Liver (tissue), 8 donors: ENCODE measurements at regions not wholly inside any gene's neighbourhood (a gene's known extent, or its start where the extent isn't known, plus 50 kb on each side); places are given as distances from the start of the nearest gene placed in this dataset.

Source experiments
- DNase-seq: peaks from one replicate; pipeline ENCODE4 v3.0.0-alpha.2; 2017; ENCODE audit warnings: low spot score
- H3K27ac ChIP-seq, 2 donors: one replicate each; pipeline ENCODE4 v1.7.0; 2013; ENCODE audit warnings: inconsistent platforms in 2 of 2, low read length in 2 of 2, control low read depth in 1 of 2, low read depth in 1 of 2, mild to moderate bottlenecking in 1 of 2
- H3K27me3 ChIP-seq, 4 donors: one replicate each; pipeline versions ENCODE4 v1.6.1 to v1.7.0; 2013; ENCODE audit warnings: low read length in 3 of 4, inconsistent platforms in 1 of 4, mild to moderate bottlenecking in 1 of 4, moderate library complexity in 1 of 4; ENCODE audit not compliant: control insufficient read depth in 4 of 4, insufficient read depth in 4 of 4
- H3K36me3 ChIP-seq, 4 donors: one replicate each; pipeline versions ENCODE4 v1.6.1 to v1.7.0; 2013; ENCODE audit warnings: low read length in 3 of 4, mild to moderate bottlenecking in 3 of 4, low read depth in 1 of 4, moderate library complexity in 1 of 4; ENCODE audit not compliant: control insufficient read depth in 4 of 4, insufficient read depth in 3 of 4
- H3K4me1 ChIP-seq, 4 donors: one replicate each; pipeline versions ENCODE4 v1.6.1 to v1.7.0; 2013; ENCODE audit warnings: low read length in 3 of 4, mild to moderate bottlenecking in 3 of 4, moderate library complexity in 1 of 4; ENCODE audit not compliant: control insufficient read depth in 4 of 4, insufficient read depth in 4 of 4
- H3K4me3 ChIP-seq, 3 donors: one replicate each; pipeline versions ENCODE4 v1.6.1 to v1.7.0; 2013; ENCODE audit warnings: low read length in 3 of 3, control low read depth in 1 of 3, low read depth in 1 of 3, mild to moderate bottlenecking in 1 of 3
- H3K9ac ChIP-seq, 2 donors: one replicate each; pipeline ENCODE4 v1.7.0; 2013; ENCODE audit warnings: low read length in 2 of 2, mild to moderate bottlenecking in 2 of 2, moderate library complexity in 2 of 2, control low read depth in 1 of 2, low read depth in 1 of 2
- H3K9me3 ChIP-seq, 4 donors: one replicate each; pipeline versions ENCODE4 v1.6.1 to v1.7.0; 2013; ENCODE audit warnings: low read length in 3 of 4; ENCODE audit not compliant: control insufficient read depth in 4 of 4
- EGR1 ChIP-seq, 2 donors: IDR thresholded peaks; 2 replicates each; pipeline ENCODE4 v1.6.1; 2016 to 2018; ENCODE audit warnings: antibody characterized with exemption in 2 of 2, low read depth in 2 of 2
- FOXA1 ChIP-seq: IDR thresholded peaks from 2 replicates; pipeline ENCODE4 v1.6.1; 2016; ENCODE audit warnings: antibody characterized with exemption
- FOXA2 ChIP-seq: IDR thresholded peaks from 2 replicates; pipeline ENCODE4 v1.6.1; 2016; ENCODE audit warnings: antibody characterized with exemption
- GABPA ChIP-seq, 2 donors: IDR thresholded peaks in 1 of 2; conservative IDR thresholded peaks in 1 of 2; 2 replicates each; pipeline ENCODE4 v1.6.1; 2016; ENCODE audit warnings: antibody characterized with exemption in 2 of 2, mild to moderate bottlenecking in 1 of 2, moderate library complexity in 1 of 2
- HNF4A ChIP-seq, 2 donors: conservative IDR thresholded peaks; 2 replicates each; pipeline ENCODE4 v1.6.1; 2016; ENCODE audit warnings: antibody characterized with exemption in 2 of 2, mild to moderate bottlenecking in 2 of 2
- HNF4G ChIP-seq: IDR thresholded peaks from 2 replicates; pipeline ENCODE4 v1.6.1; 2016; ENCODE audit warnings: antibody characterized with exemption
- JUND ChIP-seq, 2 donors: IDR thresholded peaks; 2 replicates each; pipeline ENCODE4 v1.6.1; 2016; ENCODE audit warnings: antibody characterized with exemption in 2 of 2
- NR2F2 ChIP-seq: IDR thresholded peaks from 2 replicates; pipeline ENCODE4 v1.6.1; 2016; ENCODE audit warnings: antibody characterized with exemption
- RAD21 ChIP-seq, 2 donors: IDR thresholded peaks; 2 replicates each; pipeline ENCODE4 v1.6.1; 2016; ENCODE audit warnings: antibody characterized with exemption in 2 of 2, mild to moderate bottlenecking in 2 of 2
- RXRA ChIP-seq, 2 donors: IDR thresholded peaks; 2 replicates each; pipeline ENCODE4 v1.6.1; 2017 to 2018; ENCODE audit warnings: antibody characterized with exemption in 2 of 2, mild to moderate bottlenecking in 1 of 2
- SP1 ChIP-seq: IDR thresholded peaks from 2 replicates; pipeline ENCODE4 v1.6.1; 2018; ENCODE audit warnings: antibody characterized with exemption, mild to moderate bottlenecking
- TAF1 ChIP-seq: conservative IDR thresholded peaks from 2 replicates; pipeline ENCODE4 v1.6.1; 2016; ENCODE audit warnings: antibody characterized with exemption, mild to moderate bottlenecking
- YY1 ChIP-seq: IDR thresholded peaks from 2 replicates; pipeline ENCODE4 v1.6.1; 2016; ENCODE audit warnings: antibody characterized with exemption, mild to moderate bottlenecking
- WGBS: extraction: QIAGEN DNeasy Blood & Tissue Kit; methylation state at CpG from one replicate; pipeline ENCODE4 v1.1.7; 2013; 5-methylcytosine and 5-hydroxymethylcytosine counted together
- TF ChIP-seq, protein P1 (sequence below): IDR thresholded peaks from 2 replicates; pipeline ENCODE4 v1.6.1; 2016; ENCODE audit warnings: antibody characterized with exemption
- TF ChIP-seq, protein P2 (sequence below): fragments of 150-350 bp; IDR thresholded peaks from 2 replicates; pipeline ENCODE4 v1.5.1; 2017; ENCODE audit warnings: improper control_type of control experiment, low read depth, low read length; ENCODE audit not compliant: missing input control
- TF ChIP-seq, protein P3 (sequence below): IDR thresholded peaks from 2 replicates; pipeline ENCODE4 v1.6.1; 2016; ENCODE audit warnings: antibody characterized with exemption
- TF ChIP-seq, protein P4 (sequence below): IDR thresholded peaks from 2 replicates; pipeline ENCODE4 v1.6.1; 2016; ENCODE audit warnings: antibody characterized with exemption
- TF ChIP-seq, protein P5 (sequence below): IDR thresholded peaks from 2 replicates; pipeline ENCODE4 v1.6.1; 2016; ENCODE audit warnings: antibody characterized with exemption, mild to moderate bottlenecking
- donor health status: healthy.
- donor health status: healthy.
- donor health status: healthy.
- donor health status: healthy.
- donor health status: healthy.

DNA sequence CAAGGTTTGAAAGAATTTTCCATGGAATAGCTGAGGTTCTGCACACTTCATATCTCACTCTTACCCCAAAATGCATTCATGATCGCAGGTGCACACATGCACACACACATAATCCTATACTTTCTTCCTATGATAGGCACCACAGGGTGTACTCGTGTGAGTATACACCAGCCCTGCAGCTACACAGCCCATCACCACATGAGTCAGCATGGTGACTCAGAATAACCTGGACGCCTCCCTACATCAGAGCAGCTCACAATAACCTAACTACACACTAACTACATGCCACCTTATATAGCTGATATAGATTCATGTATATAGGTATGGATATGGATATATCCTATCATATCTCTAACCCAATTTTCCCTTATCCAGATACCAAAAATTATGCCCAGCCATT, 850.2 kb upstream of the TMEM132C start:
- H3K4me3 ChIP-seq: no peak overlapping the region
- H3K27ac ChIP-seq: no peak overlapping the region
- no peak overlapping the region for H3K9ac ChIP-seq
- no peaks in the 10 kb centered on the region for H3K36me3 ChIP-seq
- WGBS: 71% methylated on average over 3 of the region's 3 CpGs
- TF ChIP-seq, protein P1, sequence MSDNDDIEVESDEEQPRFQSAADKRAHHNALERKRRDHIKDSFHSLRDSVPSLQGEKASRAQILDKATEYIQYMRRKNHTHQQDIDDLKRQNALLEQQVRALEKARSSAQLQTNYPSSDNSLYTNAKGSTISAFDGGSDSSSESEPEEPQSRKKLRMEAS: no peak
- TF ChIP-seq HNF4G (no peak), HNF4A (conservative IDR thresholded peaks at IDR 0.05) (no peak), JUND (IDR thresholded peaks at IDR 0.05) (no peak), RXRA (IDR thresholded peaks at IDR 0.05) (no peak), TAF1 (no peak), YY1 (no peak), EGR1 (IDR thresholded peaks at IDR 0.05; ENCODE audit: low read depth in 2 of 2) (no peak), GABPA (IDR thresholded peaks at IDR 0.05 in 1 of 2, conservative IDR thresholded peaks at IDR 0.05 in 1 of 2) (no peak)
- H3K9me3 ChIP-seq: peaks cover 8 to 13% (median 11%) of the 10 kb centered on the region in 4 donors
- peaks cover 0 to 5% (median 1%) of the 10 kb centered on the region in 4 donors for H3K27me3 ChIP-seq
- DNase-seq: no peak
- no peaks in the 10 kb centered on the region for H3K4me1 ChIP-seq

DNA sequence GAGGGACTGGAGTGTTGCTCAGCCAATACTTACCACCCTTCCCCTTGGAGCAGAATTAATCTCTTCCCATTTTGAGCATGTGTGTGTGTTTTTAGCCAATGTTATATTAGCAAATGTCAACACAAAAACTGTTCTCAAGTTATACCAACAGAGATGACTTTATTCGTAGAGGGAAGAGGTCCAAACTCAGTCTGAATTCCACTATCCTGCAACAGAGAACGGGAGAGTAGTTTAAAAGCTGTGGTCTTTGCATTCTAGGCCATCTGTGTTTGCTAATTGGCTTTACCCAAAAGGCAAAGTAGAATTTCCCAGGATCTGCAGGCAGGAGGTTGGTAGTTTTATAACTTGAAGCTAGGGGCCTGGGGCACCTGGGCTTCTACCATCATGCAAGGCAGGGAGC, 847.9 kb upstream of the TMEM132C start:
- Histone ChIP-seq H3K9me3 (peaks cover 8 to 13% (median 11%) of the 10 kb centered on the region in 4 donors), H3K4me3 (no peak overlapping the region), H3K27ac (no peak overlapping the region), H3K36me3 (no peaks in the 10 kb centered on the region), H3K9ac (no peak overlapping the region), H3K4me1 (no peaks in the 10 kb centered on the region), H3K27me3 (peaks cover 0 to 3% (median 0%) of the 10 kb centered on the region in 4 donors)
- WGBS: 61% methylated on average over 2 of the region's 2 CpGs
- DNase-seq: no peak
- TF ChIP-seq, protein P1: no peak
- TF ChIP-seq EGR1 (IDR thresholded peaks at IDR 0.05; ENCODE audit: low read depth in 2 of 2): no peak
- TF ChIP-seq RAD21 (IDR thresholded peaks at IDR 0.05): no peak
- TF ChIP-seq RXRA (IDR thresholded peaks at IDR 0.05): no peak
- TF ChIP-seq TAF1: no peak
- TF ChIP-seq, protein P2, sequence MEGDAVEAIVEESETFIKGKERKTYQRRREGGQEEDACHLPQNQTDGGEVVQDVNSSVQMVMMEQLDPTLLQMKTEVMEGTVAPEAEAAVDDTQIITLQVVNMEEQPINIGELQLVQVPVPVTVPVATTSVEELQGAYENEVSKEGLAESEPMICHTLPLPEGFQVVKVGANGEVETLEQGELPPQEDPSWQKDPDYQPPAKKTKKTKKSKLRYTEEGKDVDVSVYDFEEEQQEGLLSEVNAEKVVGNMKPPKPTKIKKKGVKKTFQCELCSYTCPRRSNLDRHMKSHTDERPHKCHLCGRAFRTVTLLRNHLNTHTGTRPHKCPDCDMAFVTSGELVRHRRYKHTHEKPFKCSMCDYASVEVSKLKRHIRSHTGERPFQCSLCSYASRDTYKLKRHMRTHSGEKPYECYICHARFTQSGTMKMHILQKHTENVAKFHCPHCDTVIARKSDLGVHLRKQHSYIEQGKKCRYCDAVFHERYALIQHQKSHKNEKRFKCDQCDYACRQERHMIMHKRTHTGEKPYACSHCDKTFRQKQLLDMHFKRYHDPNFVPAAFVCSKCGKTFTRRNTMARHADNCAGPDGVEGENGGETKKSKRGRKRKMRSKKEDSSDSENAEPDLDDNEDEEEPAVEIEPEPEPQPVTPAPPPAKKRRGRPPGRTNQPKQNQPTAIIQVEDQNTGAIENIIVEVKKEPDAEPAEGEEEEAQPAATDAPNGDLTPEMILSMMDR: no peak
- no peak for TF ChIP-seq HNF4A (conservative IDR thresholded peaks at IDR 0.05)
- no peak for TF ChIP-seq FOXA1
- no peak for TF ChIP-seq FOXA2
- TF ChIP-seq, protein P3, sequence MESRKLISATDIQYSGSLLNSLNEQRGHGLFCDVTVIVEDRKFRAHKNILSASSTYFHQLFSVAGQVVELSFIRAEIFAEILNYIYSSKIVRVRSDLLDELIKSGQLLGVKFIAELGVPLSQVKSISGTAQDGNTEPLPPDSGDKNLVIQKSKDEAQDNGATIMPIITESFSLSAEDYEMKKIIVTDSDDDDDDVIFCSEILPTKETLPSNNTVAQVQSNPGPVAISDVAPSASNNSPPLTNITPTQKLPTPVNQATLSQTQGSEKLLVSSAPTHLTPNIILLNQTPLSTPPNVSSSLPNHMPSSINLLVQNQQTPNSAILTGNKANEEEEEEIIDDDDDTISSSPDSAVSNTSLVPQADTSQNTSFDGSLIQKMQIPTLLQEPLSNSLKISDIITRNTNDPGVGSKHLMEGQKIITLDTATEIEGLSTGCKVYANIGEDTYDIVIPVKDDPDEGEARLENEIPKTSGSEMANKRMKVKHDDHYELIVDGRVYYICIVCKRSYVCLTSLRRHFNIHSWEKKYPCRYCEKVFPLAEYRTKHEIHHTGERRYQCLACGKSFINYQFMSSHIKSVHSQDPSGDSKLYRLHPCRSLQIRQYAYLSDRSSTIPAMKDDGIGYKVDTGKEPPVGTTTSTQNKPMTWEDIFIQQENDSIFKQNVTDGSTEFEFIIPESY: no peak
- TF ChIP-seq GABPA (IDR thresholded peaks at IDR 0.05 in 1 of 2, conservative IDR thresholded peaks at IDR 0.05 in 1 of 2): no peak
- TF ChIP-seq HNF4G: no peak
- TF ChIP-seq SP1: no peak
- TF ChIP-seq YY1: no peak
- TF ChIP-seq JUND (IDR thresholded peaks at IDR 0.05): no peak
- TF ChIP-seq NR2F2: no peak
- TF ChIP-seq, protein P4, sequence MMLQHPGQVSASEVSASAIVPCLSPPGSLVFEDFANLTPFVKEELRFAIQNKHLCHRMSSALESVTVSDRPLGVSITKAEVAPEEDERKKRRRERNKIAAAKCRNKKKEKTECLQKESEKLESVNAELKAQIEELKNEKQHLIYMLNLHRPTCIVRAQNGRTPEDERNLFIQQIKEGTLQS: no peak
- TF ChIP-seq, protein P5, sequence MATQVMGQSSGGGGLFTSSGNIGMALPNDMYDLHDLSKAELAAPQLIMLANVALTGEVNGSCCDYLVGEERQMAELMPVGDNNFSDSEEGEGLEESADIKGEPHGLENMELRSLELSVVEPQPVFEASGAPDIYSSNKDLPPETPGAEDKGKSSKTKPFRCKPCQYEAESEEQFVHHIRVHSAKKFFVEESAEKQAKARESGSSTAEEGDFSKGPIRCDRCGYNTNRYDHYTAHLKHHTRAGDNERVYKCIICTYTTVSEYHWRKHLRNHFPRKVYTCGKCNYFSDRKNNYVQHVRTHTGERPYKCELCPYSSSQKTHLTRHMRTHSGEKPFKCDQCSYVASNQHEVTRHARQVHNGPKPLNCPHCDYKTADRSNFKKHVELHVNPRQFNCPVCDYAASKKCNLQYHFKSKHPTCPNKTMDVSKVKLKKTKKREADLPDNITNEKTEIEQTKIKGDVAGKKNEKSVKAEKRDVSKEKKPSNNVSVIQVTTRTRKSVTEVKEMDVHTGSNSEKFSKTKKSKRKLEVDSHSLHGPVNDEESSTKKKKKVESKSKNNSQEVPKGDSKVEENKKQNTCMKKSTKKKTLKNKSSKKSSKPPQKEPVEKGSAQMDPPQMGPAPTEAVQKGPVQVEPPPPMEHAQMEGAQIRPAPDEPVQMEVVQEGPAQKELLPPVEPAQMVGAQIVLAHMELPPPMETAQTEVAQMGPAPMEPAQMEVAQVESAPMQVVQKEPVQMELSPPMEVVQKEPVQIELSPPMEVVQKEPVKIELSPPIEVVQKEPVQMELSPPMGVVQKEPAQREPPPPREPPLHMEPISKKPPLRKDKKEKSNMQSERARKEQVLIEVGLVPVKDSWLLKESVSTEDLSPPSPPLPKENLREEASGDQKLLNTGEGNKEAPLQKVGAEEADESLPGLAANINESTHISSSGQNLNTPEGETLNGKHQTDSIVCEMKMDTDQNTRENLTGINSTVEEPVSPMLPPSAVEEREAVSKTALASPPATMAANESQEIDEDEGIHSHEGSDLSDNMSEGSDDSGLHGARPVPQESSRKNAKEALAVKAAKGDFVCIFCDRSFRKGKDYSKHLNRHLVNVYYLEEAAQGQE: no peak
